NCI-H526 (cell line): ENCODE measurements at regions not wholly inside any gene's neighbourhood (a gene's known extent, or its start where the extent isn't known, plus 50 kb on each side); places are given as distances from the start of the nearest gene placed in this dataset.
A peak's percentile ranks its signal among the peaks of the same experiment; 100 is the strongest.

Source experiments
- DNase-seq, 2 experiments: peaks; one replicate each; lab custom pipeline; 2025; lab: John Stamatoyannopoulos, UW

- no peak for DNase-seq
These were observed 178.0 kb downstream of the PRDM2 start for GRCh38 chr1:13878021-13878420.

- DNase-seq: no peak
These were observed 178.5 kb downstream of the PRDM2 start for GRCh38 chr1:13878451-13878850.

GRCh38 chr1:13881385-13882088 lies 181.5 kb downstream of the PRDM2 start:
- no peak for DNase-seq

- no peak for DNase-seq
These were observed 188.5 kb downstream of the PRDM2 start for GRCh38 chr1:13888351-13888986.

GRCh38 chr1:13889495-13889894 lies 189.5 kb downstream of the PRDM2 start:
- DNase-seq: no peak

- no peak for DNase-seq
These were observed 190.8 kb downstream of the PRDM2 start for GRCh38 chr1:13890766-13891165.

- DNase-seq: no peak
These were observed 192.2 kb downstream of the PRDM2 start for GRCh38 chr1:13892198-13892597.

- peak in 1 of 2 experiments; percentile 75 for DNase-seq
These were observed 192.8 kb downstream of the PRDM2 start for GRCh38 chr1:13892671-13893325.

GRCh38 chr1:13893409-13893821 lies 193.4 kb downstream of the PRDM2 start:
- DNase-seq: no peak

- no peak for DNase-seq
These were observed 196.9 kb downstream of the PRDM2 start for GRCh38 chr1:13896932-13897331.

- DNase-seq: no peak
These were observed 198.4 kb downstream of the PRDM2 start for GRCh38 chr1:13898406-13898805.

- no peak for DNase-seq
These were observed 199.9 kb downstream of the PRDM2 start for GRCh38 chr1:13899856-13900255.

GRCh38 chr1:13900583-13900982 lies 200.6 kb downstream of the PRDM2 start:
- DNase-seq: no peak

- peak; percentile 27 to 47 for DNase-seq
These were observed 201.1 kb downstream of the PRDM2 start for GRCh38 chr1:13901039-13901438.

GRCh38 chr1:13901597-13901996 lies 201.6 kb downstream of the PRDM2 start:
- no peak for DNase-seq

GRCh38 chr1:13908128-13908527 lies 208.1 kb downstream of the PRDM2 start:
- peak; percentile 50 to 81 for DNase-seq

- DNase-seq: no peak
These were observed 212.0 kb downstream of the PRDM2 start for GRCh38 chr1:13911697-13912619.

- DNase-seq: no peak
These were observed 213.4 kb downstream of the PRDM2 start for GRCh38 chr1:13913396-13913795.

- DNase-seq: no peak
These were observed 216.5 kb downstream of the PRDM2 start for GRCh38 chr1:13916530-13916929.

- no peak for DNase-seq
These were observed 217.6 kb downstream of the PRDM2 start for GRCh38 chr1:13917607-13918006.

GRCh38 chr1:13918862-13919261 lies 218.9 kb downstream of the PRDM2 start:
- DNase-seq: no peak

GRCh38 chr1:13921190-13921589 lies 221.2 kb downstream of the PRDM2 start:
- DNase-seq: no peak
